ENCODE measurements at regions not wholly inside any gene's neighbourhood (a gene's known extent, or its start where the extent isn't known, plus 50 kb on each side); places are given as distances from the start of the nearest gene placed in this dataset.

DNA sequence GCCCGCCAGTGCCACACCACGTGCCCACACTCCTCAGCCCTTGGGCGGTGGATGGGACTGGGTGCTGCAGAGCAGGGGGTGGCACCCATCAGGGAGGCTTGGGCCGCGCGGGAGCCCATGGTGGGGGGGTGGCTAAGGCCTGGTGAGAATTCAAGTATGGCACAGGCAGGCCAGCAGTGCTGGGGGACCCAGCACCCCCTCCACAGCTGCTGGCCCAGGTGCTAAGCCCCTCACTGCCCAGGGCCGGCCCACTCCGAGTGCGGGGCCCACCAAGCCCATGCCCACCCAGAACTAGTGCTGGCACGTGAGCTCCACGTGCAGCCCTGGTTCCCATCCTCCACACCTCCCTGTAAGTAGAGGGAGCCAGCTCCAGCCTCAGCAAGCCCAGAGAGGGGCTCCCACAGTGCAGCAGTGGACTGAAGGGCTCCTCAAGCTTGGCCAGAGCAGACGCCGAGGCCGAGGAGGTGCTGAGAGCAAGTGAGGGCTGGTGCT is 1091.1 kb upstream of the GJE1 start:
- TF ChIP-seq EZH2 (IDR thresholded peaks at IDR 0.05) = no peak
- TF ChIP-seq EZH2phosphoT487 (IDR thresholded peaks at IDR 0.05) = no peak
- TF ChIP-seq, protein P1, sequence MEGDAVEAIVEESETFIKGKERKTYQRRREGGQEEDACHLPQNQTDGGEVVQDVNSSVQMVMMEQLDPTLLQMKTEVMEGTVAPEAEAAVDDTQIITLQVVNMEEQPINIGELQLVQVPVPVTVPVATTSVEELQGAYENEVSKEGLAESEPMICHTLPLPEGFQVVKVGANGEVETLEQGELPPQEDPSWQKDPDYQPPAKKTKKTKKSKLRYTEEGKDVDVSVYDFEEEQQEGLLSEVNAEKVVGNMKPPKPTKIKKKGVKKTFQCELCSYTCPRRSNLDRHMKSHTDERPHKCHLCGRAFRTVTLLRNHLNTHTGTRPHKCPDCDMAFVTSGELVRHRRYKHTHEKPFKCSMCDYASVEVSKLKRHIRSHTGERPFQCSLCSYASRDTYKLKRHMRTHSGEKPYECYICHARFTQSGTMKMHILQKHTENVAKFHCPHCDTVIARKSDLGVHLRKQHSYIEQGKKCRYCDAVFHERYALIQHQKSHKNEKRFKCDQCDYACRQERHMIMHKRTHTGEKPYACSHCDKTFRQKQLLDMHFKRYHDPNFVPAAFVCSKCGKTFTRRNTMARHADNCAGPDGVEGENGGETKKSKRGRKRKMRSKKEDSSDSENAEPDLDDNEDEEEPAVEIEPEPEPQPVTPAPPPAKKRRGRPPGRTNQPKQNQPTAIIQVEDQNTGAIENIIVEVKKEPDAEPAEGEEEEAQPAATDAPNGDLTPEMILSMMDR (IDR thresholded peaks at IDR 0.05) = no peak
- no peaks in the 10 kb centered on the region for H3K4me1 Mint-ChIP-seq
- H3K27me3 ChIP-seq = no peaks in the 10 kb centered on the region
- H3K36me3 Mint-ChIP-seq = peaks cover 3% of the 10 kb centered on the region
- H2AFZ ChIP-seq (replicated peaks) = no peak overlapping the region
- H3K36me3 ChIP-seq = no peaks in the 10 kb centered on the region
- no peak overlapping the region for H3K4me2 ChIP-seq
- no peak overlapping the region for H3K27ac ChIP-seq
- no peak overlapping the region for H3K9ac ChIP-seq
- no peaks in the 10 kb centered on the region for H3K27me3 Mint-ChIP-seq (ENCODE audit: insufficient read depth, low read depth)
- H3K4me3 Mint-ChIP-seq = no peak overlapping the region
- no peak overlapping the region for H3K27ac Mint-ChIP-seq
- H3K9me3 ChIP-seq (ENCODE audit: low read depth) = no peaks in the 10 kb centered on the region
- H3K4me3 ChIP-seq = no peak overlapping the region
- no peaks in the 10 kb centered on the region for H4K20me1 ChIP-seq (ENCODE audit: low read depth)
- no peaks in the 10 kb centered on the region for H3K79me2 ChIP-seq (ENCODE audit: low read depth)
- H3F3A ChIP-seq (ENCODE audit: low read depth) = no peaks in the 10 kb centered on the region
- DNase-seq (ENCODE audit: low spot score) = no peak
- H3K9me3 Mint-ChIP-seq = peaks cover 12% of the 10 kb centered on the region
- no peaks in the 10 kb centered on the region for H3K4me1 ChIP-seq

DNA sequence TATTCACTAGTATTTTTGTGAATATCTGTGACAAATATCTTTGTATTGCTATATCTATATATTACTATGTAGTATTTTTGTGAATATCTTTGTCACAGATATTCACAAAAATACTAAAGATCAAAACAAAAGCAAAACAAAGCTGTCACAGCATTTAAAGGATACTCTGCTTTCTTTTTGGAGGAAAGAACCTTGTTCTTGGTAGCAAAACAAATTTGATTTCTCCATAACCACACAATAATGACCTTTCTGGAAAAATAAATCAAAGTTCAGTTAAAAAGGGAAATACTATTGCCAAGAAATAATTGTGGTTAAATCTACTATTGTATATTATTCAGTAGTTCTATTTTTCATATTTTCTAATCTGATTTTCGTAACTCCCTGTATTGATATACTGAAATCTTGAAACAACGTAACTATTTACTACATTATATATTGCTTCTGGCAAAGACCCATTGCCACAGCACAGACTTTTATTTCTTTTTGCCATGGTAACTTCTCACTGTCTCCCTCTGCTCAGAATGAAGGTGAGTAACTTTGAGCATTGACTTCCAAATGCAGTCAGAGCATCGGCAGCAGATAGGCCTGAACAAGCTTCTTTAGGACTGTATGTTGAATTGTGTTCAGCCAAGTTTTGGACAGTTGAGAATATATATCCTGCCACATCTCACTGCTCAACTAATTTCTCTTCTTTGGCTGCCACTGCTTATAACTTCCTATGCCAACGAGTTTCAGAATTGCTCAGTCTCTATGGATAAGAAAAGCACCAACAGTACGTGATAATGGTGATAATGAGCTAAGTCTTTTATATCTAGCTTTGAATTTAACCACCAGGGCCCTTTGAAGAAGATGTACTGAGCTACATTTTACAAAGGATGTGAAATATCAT is 1097.2 kb upstream of the GJE1 start:
- no peaks in the 10 kb centered on the region for H3K36me3 Mint-ChIP-seq
- no peaks in the 10 kb centered on the region for H3K36me3 ChIP-seq
- TF ChIP-seq EZH2 (IDR thresholded peaks at IDR 0.05) = no peak
- H3K9me3 Mint-ChIP-seq = peaks cover 3% of the 10 kb centered on the region
- no peak overlapping the region for H3K9ac ChIP-seq
- no peaks in the 10 kb centered on the region for H4K20me1 ChIP-seq (ENCODE audit: low read depth)
- H3K79me2 ChIP-seq (ENCODE audit: low read depth) = no peaks in the 10 kb centered on the region
- H3K4me1 Mint-ChIP-seq = no peaks in the 10 kb centered on the region
- no peak for DNase-seq (ENCODE audit: low spot score)
- no peaks in the 10 kb centered on the region for H3K27me3 ChIP-seq
- no peak overlapping the region for H3K27ac Mint-ChIP-seq
- no peaks in the 10 kb centered on the region for H3F3A ChIP-seq (ENCODE audit: low read depth)
- H3K4me2 ChIP-seq = no peak overlapping the region
- no peaks in the 10 kb centered on the region for H3K27me3 Mint-ChIP-seq (ENCODE audit: insufficient read depth, low read depth)
- H3K9me3 ChIP-seq (ENCODE audit: low read depth) = no peaks in the 10 kb centered on the region
- no peak overlapping the region for H3K4me3 ChIP-seq
- H3K4me1 ChIP-seq = no peaks in the 10 kb centered on the region
- H2AFZ ChIP-seq (replicated peaks) = no peak overlapping the region
- H3K27ac ChIP-seq = no peak overlapping the region
- no peak overlapping the region for H3K4me3 Mint-ChIP-seq

DNA sequence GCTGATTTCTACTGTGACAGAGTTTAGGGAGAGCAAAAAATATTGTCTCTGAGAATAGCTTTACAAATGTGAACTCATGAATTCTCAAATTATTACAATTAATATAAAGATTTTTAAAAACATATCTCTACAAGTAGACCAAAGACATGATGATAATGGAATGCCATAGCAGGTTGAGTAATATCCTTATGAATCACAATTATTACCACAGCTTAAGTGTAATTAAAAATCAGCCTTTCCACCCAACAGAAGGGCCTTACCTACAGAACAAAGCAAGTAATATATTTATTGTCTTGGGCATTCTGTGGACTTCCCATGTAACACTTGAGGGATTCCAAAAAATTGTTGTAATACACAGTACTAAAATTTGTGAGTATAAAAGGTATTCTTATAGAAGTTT is 1099.6 kb upstream of the GJE1 start:
- no peaks in the 10 kb centered on the region for H3K79me2 ChIP-seq (ENCODE audit: low read depth)
- no peaks in the 10 kb centered on the region for H3K27me3 ChIP-seq
- DNase-seq (ENCODE audit: low spot score) = no peak
- H2AFZ ChIP-seq (replicated peaks) = no peak overlapping the region
- H3K9ac ChIP-seq = no peak overlapping the region
- no peaks in the 10 kb centered on the region for H3K4me1 ChIP-seq
- no peak overlapping the region for H3K4me3 ChIP-seq
- no peaks in the 10 kb centered on the region for H3F3A ChIP-seq (ENCODE audit: low read depth)
- no peaks in the 10 kb centered on the region for H3K36me3 Mint-ChIP-seq
- H3K27ac Mint-ChIP-seq = no peak overlapping the region
- H3K4me3 Mint-ChIP-seq = no peak overlapping the region
- no peak for TF ChIP-seq EZH2phosphoT487 (IDR thresholded peaks at IDR 0.05)
- TF ChIP-seq, protein P1 (IDR thresholded peaks at IDR 0.05) = no peak
- TF ChIP-seq EZH2 (IDR thresholded peaks at IDR 0.05) = no peak
- H3K4me2 ChIP-seq = no peak overlapping the region
- H3K27ac ChIP-seq = no peak overlapping the region
- H3K4me1 Mint-ChIP-seq = no peaks in the 10 kb centered on the region
- no peaks in the 10 kb centered on the region for H3K36me3 ChIP-seq
- no peaks in the 10 kb centered on the region for H3K9me3 ChIP-seq (ENCODE audit: low read depth)
- H3K9me3 Mint-ChIP-seq = no peaks in the 10 kb centered on the region
- H4K20me1 ChIP-seq (ENCODE audit: low read depth) = no peaks in the 10 kb centered on the region
- H3K27me3 Mint-ChIP-seq (ENCODE audit: insufficient read depth, low read depth) = no peaks in the 10 kb centered on the region

DNA sequence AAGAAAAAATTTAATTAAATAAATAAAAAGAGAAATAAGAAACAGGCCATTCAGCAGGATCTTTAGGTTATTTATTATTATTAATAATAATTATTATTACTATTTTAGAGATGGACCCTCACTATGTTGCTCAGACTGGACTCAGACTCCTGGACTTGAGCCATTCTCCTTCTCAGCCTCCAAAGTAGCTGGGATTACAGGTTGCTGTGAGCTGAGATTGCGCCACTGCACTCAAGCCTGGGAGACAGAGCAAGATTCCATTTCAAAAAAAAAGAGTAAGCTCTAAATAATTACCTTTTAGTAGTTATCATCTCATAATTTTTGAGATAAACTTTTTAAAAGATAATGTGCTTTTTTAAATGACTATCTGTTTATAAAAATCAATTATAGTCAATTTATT is 1102.8 kb upstream of the GJE1 start:
- no peak overlapping the region for H3K27ac Mint-ChIP-seq

More for the DNA sequence above, 1102.8 kb upstream of the GJE1 start:
- Histone ChIP-seq H3K9me3 (ENCODE audit: low read depth) (no peaks in the 10 kb centered on the region), H2AFZ (replicated peaks) (no peak overlapping the region), H3K4me2 (no peak overlapping the region), H3K4me1 (no peaks in the 10 kb centered on the region), H3K36me3 (no peaks in the 10 kb centered on the region), H3K4me3 (no peak overlapping the region), H3K27ac (no peak overlapping the region), H3F3A (ENCODE audit: low read depth) (no peaks in the 10 kb centered on the region), H3K27me3 (no peaks in the 10 kb centered on the region), H3K79me2 (ENCODE audit: low read depth) (no peaks in the 10 kb centered on the region), H4K20me1 (ENCODE audit: low read depth) (no peaks in the 10 kb centered on the region), H3K9ac (no peak overlapping the region)
- Mint-ChIP-seq H3K4me1 (no peaks in the 10 kb centered on the region), H3K4me3 (no peak overlapping the region), H3K36me3 (no peaks in the 10 kb centered on the region), H3K9me3 (no peaks in the 10 kb centered on the region), H3K27me3 (ENCODE audit: insufficient read depth, low read depth) (no peaks in the 10 kb centered on the region)
- no peak for TF ChIP-seq EZH2phosphoT487 (IDR thresholded peaks at IDR 0.05)
- TF ChIP-seq, protein P1 (IDR thresholded peaks at IDR 0.05) = no peak
- TF ChIP-seq EZH2 (IDR thresholded peaks at IDR 0.05) = no peak
- no peak for DNase-seq (ENCODE audit: low spot score)
